M059J (cell line): ENCODE measurements at regions not wholly inside any gene's neighbourhood (a gene's known extent, or its start where the extent isn't known, plus 50 kb on each side); places are given as distances from the start of the nearest gene placed in this dataset.
"Not testable (repeated sequence)": the region's sequence is repeated elsewhere in the genome, so short reads cannot be mapped to it uniquely, and the experiment has no call there.

Source experiments
- DNase-seq: peaks from one replicate; pipeline ENCODE4 v3.0.0-alpha.2; 2012; ENCODE audit warnings: low read depth

DNA sequence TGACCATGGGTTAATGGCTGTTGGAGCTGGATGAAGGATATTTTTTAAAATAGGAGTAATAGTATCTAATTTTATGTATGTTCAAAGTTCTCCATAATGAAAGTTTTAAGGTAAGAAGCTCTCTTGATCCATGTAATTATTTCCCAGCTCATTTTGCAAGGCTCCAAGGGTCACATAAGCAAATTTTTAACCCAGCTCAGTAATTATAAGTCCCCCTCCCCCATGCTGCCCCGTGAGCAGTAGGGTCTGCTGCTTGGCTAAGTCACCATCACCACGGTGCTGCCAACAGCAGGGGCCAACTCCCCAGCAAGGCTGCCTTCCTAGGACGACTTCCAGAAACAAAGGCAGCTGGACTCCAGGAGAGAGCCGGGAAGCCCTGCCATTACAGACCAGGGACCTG lies 340.0 kb downstream of the FBXW7 start:
- DNase-seq, result no peak

DNA sequence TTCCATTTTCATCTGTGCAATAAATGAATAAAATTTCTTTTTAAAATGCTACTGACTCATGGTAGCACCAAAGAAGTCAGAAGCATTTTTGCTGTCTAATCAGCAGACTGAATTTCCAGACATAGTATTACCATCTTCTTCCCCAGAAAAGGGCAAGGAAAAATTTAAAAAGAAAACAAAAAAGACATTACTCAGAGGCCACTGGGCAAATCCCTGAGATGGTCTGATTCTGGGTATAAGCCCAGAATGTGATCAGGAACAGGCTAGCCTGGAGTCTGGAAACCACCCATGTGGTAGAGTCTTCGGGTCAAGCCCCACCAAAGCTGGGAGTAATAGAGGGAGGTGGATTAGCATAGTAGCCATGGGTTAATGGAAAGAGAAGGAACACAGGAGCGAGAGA lies 342.8 kb downstream of the FBXW7 start:
- no peak for DNase-seq

DNA sequence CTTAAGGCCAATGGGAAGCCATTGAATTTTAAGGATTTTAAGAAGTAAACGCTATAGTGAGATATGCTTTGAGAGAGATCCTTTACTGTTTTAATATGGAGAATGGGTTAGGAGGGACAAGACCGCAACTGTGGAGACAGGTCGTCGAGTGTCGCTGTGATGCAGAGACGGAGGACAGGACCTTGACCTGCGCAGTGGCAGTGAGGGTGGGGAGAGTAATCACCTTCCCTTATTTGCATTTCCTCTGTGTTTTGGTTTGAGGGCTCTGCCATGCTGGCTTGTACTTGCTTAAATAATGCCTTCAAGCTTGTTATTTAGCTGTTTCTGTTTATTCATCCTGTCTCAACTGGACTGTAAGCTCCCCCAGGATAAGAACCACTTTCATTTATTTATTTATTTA lies 345.0 kb downstream of the FBXW7 start:
- no peak for DNase-seq

DNA sequence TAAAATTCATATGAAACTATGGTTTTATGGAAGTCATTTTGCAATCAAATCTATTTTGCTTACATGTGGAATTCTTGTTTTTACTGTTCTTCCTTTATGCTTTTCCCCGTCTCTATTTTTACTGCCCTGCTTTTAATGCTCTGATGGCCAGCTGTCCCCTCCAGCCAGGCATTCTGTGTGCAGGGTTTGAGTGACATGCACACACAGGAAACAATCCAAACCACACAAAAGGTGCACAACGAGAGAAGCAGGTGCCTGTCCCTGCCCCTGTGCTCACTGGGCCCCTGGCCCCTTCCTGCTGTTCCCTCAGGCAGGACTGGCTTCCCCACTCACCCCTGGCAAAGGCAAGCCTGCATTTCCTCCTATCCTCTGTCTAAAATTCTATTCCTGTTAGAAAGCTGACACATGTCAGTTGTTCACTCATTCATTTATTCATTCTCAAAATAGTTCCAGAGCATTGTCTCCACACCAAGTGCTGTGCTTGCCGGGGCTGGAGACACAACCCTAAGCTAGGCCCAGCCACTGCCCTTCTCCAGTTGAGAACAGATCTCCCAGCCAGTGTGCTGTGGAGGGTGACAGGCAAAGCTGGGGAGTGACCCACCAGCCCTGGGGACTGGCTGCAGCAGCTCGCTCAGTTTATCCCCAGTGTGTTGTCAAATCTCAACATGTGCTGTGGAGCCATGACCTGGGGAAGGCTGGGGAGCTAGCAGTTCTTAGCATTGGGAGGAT lies 346.3 kb downstream of the FBXW7 start:
- DNase-seq, result no peak

DNA sequence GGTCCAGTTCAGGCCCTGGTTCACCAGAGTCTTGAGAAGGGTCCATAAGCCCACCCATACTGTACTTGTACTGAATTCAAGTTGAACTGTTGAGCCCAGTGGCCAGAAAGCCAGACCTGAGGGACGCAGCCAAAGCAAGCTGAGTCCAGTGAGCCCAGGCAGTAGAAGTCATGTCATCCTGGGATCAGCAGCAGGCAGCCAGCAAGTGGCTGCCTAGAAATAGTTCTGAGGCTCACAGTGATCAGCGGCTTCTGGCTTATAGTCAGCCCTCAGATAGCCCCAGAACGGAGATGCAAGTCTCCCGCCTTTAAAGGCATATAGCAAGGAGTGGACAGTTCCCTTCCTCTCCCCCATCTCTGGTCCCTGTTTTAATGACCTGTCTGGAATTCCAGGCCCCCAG lies 347.1 kb downstream of the FBXW7 start:
- no peak for DNase-seq

DNA sequence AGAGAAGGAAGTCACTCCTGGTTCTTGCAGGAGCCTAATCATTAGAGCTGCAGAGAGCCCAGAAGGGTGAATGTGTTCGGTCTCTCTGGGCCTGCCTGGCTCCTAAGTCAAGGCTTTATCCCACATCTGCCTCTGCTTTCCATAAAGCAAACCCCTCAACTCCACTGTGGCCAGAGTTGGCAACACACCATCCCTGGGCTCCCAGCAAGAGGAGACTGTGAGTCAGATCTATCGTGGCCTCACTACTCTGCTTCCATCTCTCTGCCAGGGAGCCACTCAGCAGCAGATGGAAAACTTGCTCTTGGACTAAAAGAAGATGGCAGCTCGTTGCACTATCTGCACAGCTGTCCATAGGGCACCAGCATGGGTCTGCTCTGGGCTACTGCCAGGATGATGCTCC lies 348.2 kb downstream of the FBXW7 start:
- no peak for DNase-seq

DNA sequence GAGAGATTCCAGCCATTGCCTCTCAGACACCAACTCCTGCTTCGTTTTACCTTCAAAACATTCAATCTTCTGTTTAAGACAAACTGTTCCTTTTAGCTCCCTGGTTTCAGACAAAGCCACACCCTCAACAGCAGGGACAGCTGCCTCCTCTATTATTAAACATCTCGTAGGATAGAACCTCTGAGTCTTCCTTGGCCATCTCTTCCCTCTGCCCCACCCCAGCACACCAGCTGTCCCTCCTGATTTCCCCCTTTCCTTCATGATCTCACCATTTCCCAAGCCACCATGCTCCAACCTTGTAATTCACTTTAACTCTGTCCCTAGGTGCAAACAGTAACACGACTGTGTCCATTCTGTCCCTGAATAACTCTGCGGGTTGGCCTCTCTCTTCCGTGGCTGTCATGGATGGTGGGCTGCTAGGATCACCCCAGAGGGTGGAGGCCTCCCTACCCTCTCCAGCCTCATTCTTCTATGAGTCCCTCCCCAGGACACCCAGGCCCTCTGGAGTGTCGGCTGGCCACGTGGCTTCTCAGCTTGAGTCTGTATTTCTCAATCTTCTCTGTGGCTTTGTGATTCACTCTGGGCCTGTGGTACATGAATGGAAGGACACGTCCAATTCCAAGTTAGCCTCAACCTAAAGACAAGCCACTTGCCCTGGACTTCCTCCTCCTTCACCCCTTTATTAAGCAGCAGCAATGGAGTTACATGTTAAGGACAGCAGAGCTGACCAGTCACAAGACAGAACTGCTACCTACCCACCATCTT lies 349.9 kb downstream of the FBXW7 start:
- DNase-seq, result peak; percentile 32

DNA sequence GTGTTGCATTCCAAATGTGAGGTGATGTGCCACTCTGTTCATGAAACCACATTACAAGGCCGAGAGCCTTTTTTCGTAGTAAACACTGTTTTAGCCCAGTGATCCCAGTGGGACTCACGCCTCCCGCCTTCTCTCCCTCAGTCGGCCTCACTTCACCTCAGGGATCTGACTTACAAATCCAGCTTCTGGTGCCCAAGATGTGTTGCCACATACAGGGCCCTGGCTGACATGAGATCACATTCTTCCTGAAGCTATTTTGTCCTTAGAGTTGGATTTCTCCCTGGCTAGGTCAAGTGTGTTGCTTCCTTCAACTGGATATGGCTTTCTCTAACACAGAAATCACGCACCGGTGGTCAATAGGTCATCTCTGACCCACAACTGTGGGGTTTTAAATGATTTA lies 354.7 kb downstream of the FBXW7 start:
- no peak for DNase-seq

DNA sequence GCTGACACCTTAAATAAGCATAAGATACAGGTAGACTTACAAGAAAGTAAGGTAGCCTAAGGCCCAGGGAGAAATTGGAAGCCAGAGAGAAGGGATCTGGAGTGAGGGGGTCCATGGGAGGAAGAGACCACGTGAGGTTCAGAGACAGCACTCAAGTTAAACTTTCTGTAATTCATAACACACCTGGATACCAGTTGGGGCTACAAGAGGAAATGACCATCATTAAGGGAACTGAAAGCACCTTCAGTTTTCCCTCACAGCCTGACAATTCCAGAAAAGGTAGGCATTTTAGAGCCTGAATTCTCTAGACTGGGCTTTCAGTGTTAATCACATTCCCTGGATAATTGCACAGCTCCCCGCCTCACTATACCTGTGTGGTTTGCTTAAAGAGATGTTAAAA lies 355.5 kb downstream of the FBXW7 start:
- DNase-seq, result no peak

DNA sequence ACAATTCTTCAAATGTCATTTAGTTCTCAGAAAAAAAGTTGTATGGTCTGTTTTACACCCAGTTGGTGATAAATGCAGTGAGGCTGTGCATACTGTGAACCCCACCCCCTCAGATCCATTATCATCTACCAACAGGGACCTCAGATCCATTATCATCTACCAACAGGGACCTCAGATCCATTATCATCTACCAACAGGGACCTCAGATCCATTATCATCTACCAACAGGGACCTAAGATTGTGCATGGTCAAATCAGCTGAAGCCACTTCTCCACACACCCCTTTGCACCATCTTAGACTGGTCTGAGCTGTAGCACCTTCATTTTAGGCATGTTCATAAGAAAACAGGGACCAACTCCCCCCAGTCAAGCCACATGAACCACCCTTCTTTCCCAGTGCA lies 358.4 kb downstream of the FBXW7 start:
- DNase-seq, result not testable (repeated sequence)

DNA sequence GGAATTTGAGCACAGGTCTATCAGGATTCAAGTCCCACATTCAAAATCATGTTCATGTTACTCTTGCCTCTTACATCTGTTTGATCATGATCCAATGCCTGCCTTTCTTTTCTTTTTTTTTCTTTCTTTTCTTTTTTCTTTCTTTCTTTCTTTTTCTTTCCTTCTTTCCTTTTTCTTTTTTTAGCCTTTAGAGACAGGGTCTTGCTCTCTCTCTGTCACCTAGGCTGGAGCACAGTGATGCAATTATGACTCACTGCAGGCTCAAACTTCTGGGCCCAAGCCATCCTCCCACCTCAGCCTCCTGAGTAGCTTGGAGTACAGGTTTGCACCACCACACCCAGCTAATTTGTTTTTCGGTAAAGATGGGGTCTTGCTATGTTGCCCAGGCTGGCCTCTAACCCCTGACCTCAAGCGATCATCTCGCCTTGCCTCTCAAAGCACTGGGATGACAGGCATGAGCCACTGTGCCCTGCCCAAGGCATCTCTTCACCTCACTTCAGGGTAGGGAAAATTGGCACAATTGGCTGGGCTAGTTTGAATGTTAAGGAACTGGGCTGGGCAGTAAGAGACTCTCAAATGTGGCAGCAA lies 359.2 kb downstream of the FBXW7 start:
- DNase-seq, result no peak

DNA sequence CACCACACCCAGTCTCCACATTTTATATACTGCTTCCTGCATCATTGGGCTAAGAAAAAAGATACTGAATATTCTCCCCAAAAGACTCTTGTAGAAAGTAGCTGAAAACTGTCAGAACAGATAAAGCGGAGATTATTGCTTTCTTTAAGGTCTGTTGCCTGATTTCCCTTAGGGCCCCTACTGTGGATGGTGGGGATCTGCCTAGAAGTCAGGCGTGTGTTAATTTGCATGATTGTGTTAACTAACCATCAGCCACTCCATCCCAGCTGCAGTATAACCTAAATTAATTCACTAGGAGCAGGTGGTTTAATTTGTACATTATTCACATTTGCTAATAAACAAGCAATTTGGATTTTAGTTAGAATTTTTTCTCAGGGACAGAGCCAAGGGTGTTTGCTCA lies 360.3 kb downstream of the FBXW7 start:
- no peak for DNase-seq

DNA sequence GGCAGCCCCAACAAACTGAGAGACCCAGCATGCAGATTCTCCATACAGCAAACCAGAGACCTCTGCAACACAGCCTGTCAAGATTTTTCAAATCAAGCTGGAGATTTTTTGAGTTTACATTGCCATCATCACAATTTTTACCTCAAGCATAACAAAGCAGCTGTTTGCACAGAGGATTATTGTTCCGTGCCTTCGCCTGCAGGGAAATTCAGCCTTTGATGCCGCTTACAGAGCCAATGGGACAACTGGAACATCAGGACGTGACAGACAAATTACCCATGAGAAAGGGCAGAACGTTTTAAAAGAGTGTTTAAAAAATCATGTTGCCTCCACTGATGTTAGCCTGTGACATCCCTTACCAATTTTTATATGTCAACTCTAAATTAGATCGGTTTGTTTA lies 363.7 kb downstream of the FBXW7 start:
- DNase-seq, result no peak

DNA sequence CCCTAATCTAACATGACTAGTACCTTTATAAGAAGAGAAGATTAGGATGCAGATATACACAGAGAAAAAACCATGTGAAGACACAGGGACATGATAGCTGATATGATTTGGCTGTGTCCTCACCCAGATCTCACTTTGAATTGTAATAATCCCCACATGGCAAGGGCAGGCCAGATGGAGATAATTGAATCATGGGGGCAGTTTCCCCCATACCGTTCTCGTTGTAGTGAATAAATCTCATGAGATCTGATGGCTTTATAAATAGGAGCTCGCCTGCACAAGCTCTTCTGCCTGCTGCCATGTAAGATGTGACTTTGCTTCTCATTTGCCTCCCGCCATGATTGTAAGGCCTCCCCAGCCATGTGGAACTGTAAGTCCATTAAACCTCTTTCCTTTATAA lies 364.3 kb downstream of the FBXW7 start:
- DNase-seq, result no peak

DNA sequence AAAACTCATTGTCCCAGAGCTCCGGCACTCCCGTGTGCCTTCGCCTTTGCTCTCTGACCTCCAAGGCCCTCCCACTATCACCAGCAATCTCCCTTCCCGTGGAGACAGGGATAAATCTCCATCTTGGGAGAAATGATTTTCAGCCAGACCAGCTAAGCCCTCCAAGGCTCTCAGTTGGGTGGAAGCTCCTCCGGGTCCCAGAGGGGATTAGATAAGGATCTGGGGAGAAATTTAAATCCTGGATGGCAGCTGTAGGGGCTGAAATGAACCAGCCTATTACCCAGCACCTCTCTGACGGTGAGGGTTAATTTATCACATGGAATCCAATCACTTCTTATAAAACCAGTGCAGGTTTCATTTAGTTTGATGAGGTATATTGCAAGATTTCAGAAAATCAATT lies 366.2 kb downstream of the FBXW7 start:
- no peak for DNase-seq

DNA sequence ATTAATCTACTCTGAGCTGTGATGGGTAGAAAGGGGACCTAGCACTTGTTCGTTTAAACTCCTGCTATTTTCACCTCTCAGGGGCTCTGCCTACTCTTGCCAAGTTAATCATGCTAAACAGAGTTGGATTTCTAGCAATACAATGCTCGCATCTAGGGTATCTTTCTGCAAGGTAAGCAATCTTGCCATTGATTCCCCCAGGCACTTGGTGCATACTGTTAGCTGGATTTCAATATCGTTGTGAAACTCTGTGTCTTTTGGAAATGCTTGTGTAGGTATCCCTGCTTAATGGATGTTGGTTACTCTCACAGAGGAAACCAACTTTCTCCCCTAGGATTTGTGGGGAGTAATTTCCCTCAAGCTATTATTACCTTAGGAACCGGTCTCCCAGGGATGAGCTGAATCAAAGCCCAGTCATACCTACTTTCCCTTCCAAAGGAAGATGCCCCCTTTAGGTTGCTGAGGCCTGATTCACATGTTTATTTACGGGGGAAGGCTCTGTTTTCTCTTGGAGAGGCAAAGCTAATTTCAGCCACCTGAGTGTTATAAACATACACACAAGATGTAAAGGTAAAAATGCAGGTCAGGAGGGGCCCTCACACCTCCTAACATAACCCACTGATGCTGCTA lies 366.8 kb downstream of the FBXW7 start:
- no peak for DNase-seq

DNA sequence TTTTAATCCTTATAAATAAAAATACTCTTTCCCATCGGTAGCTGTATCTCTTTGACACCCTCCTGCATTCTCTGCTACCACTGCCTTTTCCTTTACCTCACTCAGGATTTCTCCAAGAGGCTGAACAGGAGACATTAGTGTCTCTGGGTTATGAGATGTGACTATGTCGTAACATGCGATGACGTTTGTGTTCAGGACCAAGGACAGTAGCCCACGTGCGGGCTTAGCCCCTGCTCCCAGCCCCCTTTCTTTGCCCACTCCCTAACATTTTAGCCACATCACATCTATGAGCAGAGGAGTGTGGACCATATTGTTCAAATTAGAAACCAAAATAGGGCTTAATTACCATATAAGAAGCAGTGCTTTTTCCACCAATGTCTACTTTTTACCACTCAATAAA lies 369.3 kb downstream of the FBXW7 start:
- DNase-seq, result no peak

DNA sequence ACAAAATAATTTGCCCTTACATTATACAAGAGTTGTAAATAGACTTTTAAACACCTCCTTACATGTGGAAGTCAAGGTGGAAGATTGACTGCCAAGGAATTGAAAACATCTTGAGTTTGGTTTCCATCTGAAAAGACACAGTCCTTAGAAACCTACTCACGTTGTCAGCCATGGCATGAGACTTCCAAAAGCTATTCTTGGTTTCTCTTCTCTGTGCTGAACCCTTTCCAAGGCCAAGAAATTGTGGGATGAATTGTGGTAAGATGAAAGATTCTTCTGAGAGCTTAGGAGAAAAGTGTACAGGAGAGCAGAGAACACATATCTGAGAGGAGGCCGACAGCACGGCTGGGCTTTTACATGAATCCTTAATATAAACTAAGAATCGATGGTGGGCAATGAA lies 370.0 kb downstream of the FBXW7 start:
- DNase-seq, result no peak

DNA sequence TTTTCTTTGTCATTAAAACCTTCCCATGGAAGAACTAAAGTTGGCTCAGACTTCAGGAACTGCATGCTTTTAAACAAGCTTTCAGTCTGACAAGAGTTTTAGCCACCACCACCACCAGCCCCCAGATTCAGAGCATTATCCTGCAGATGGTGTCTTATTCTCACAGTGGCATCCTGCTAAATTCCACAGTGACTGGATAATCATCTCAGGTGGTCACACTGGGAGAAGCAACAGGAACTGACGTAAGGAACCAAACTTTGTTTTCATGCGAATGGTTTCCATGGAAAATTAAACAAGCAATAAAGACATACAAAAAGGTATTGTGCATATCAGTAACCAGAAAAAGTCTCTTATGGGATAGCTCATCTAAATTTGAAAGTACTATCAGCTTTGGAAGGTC lies 370.7 kb downstream of the FBXW7 start:
- peak; percentile 65 for DNase-seq

DNA sequence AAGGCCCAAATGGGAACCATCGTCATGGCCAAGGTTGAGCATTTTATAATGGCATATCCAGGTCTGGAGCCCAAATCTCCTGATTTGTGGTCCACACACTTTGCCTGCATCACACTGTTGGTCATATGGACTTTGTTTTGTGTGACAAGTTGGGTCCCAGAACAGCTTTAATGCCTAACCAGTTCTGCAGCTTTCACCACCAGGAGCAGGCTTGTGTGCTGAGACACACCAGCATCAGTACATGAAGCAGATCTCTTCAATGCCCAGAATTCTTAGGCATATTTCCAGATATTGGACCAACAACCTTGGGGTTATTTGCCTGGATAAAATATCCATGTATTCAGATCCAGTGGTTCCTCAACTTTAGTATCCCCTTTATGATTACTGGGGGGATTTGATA lies 371.3 kb downstream of the FBXW7 start:
- no peak for DNase-seq

DNA sequence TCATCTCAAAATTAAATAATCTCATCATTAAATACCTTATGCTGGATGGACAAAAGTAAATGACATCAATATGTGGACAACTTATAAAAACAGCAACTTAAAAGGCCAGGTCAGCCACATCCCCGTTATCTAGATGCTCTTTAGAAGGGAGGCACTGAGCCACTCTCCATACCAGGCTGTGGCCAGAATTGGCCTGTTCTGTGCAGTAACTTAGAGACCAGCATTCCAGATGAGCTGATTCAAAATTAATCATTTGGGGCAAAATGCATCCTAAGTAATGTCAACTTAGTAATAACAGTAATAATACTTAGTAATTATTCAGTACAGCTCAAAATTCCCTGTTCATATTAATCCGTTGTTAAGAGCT lies 373.6 kb downstream of the FBXW7 start:
- DNase-seq, result peak; percentile 27

DNA sequence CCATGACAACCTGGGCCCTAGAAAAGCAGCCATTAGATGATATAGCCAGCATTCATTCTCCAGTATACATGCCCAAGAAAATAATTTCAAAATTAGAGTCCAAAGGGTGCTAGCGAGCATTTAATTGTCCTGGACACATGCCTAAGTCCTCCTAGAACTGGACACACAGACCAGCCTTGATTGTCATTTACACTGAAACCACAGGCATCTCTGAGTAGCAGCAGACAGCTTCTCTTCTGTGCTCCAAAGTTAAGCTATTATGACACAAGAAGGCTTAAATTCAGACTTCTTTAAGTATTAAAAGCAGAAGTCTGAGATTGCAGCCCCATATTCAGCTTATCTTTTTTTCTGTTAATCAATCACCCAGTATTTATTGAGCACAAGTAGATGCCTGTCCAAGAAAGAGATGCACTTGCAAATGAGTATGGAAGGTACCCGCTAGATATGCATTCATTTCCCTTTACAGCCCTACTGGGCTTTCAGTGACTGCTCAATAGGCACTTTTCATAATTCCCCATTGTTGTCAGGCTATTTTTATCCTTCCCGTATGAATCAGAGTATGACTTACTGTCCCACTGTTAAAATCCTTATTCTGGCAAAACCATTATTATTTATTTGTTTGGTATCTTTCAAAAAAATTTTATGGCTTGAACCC lies 374.1 kb downstream of the FBXW7 start:
- DNase-seq, result peak; percentile 40
